ENCODE measurements at regions not wholly inside any gene's neighbourhood (a gene's known extent, or its start where the extent isn't known, plus 50 kb on each side); places are given as distances from the start of the nearest gene placed in this dataset.

- no peak for TF ChIP-seq EZH2 (IDR thresholded peaks at IDR 0.05; ENCODE audit: low read length)
- TF ChIP-seq, protein P1, sequence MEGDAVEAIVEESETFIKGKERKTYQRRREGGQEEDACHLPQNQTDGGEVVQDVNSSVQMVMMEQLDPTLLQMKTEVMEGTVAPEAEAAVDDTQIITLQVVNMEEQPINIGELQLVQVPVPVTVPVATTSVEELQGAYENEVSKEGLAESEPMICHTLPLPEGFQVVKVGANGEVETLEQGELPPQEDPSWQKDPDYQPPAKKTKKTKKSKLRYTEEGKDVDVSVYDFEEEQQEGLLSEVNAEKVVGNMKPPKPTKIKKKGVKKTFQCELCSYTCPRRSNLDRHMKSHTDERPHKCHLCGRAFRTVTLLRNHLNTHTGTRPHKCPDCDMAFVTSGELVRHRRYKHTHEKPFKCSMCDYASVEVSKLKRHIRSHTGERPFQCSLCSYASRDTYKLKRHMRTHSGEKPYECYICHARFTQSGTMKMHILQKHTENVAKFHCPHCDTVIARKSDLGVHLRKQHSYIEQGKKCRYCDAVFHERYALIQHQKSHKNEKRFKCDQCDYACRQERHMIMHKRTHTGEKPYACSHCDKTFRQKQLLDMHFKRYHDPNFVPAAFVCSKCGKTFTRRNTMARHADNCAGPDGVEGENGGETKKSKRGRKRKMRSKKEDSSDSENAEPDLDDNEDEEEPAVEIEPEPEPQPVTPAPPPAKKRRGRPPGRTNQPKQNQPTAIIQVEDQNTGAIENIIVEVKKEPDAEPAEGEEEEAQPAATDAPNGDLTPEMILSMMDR (optimal IDR thresholded peaks at IDR 0.05 in 1 of 3, IDR thresholded peaks at IDR 0.05 in 1 of 3, conservative IDR thresholded peaks at IDR 0.05 in 1 of 3; ENCODE audit: extremely low read depth in 1 of 3, insufficient read depth in 2 of 3, low read length in 3 of 3), result no peak
These were observed 1047.6 kb downstream of the TECRL start for GRCh38 chr4:63361628-63362027.

All from keratinocyte (primary cell).